ENCODE measurements at regions not wholly inside any gene's neighbourhood (a gene's known extent, or its start where the extent isn't known, plus 50 kb on each side); places are given as distances from the start of the nearest gene placed in this dataset.

- H3K27me3 ChIP-seq (ENCODE audit: control insufficient read depth, insufficient read depth, low read length): peaks cover 23% of the 10 kb centered on the region
- H3K4me3 ChIP-seq (ENCODE audit: low read length): no peak overlapping the region
- peaks cover 60% of the 10 kb centered on the region for H3K4me1 ChIP-seq (ENCODE audit: control insufficient read depth, insufficient read depth, low read length)
- WGBS (ENCODE audit: insufficient coverage): 53% methylated on average over 12 of the region's 15 CpGs
- no peak for DNase-seq
- peak overlapping the region; percentile 47 for H3K27ac ChIP-seq (ENCODE audit: low read length)
- H3K9me3 ChIP-seq (replicated peaks; ENCODE audit: control insufficient read depth, low read depth, low read length): no peaks in the 10 kb centered on the region
- peaks cover 25% of the 10 kb centered on the region for H3K36me3 ChIP-seq (ENCODE audit: control insufficient read depth, insufficient read depth, low read length)
Observed at GRCh38 chr14:101075801-101076413, 172.4 kb upstream of the RTL1 start.

GRCh38 chr14:101076451-101077198, 173.1 kb upstream of the RTL1 start:
- no peak overlapping the region for H3K4me3 ChIP-seq (ENCODE audit: low read length)
- peaks cover 54% of the 10 kb centered on the region for H3K4me1 ChIP-seq (ENCODE audit: control insufficient read depth, insufficient read depth, low read length)
- H3K9me3 ChIP-seq (replicated peaks; ENCODE audit: control insufficient read depth, low read depth, low read length): peaks cover 3% of the 10 kb centered on the region
- no peak for DNase-seq
- peak overlapping the region; percentile 47 for H3K27ac ChIP-seq (ENCODE audit: low read length)
- H3K27me3 ChIP-seq (ENCODE audit: control insufficient read depth, insufficient read depth, low read length): peaks cover 23% of the 10 kb centered on the region
- peaks cover 18% of the 10 kb centered on the region for H3K36me3 ChIP-seq (ENCODE audit: control insufficient read depth, insufficient read depth, low read length)
- 58% methylated on average over 21 of the region's 29 CpGs for WGBS (ENCODE audit: insufficient coverage)

GRCh38 chr14:101077481-101078074, 174.1 kb upstream of the RTL1 start:
- Histone ChIP-seq H3K36me3 (ENCODE audit: control insufficient read depth, insufficient read depth, low read length) (peaks cover 10% of the 10 kb centered on the region), H3K4me1 (ENCODE audit: control insufficient read depth, insufficient read depth, low read length) (peaks cover 54% of the 10 kb centered on the region), H3K4me3 (ENCODE audit: low read length) (peak overlapping the region; percentile 32), H3K27ac (ENCODE audit: low read length) (peak overlapping the region; percentile 35), H3K9me3 (replicated peaks; ENCODE audit: control insufficient read depth, low read depth, low read length) (peaks cover 3% of the 10 kb centered on the region), H3K27me3 (ENCODE audit: control insufficient read depth, insufficient read depth, low read length) (peaks cover 20% of the 10 kb centered on the region)
- peak; percentile 66 for DNase-seq
- WGBS (ENCODE audit: insufficient coverage): 2% methylated on average over 22 of the region's 38 CpGs

- Histone ChIP-seq H3K27ac (ENCODE audit: low read length) (no peak overlapping the region), H3K36me3 (ENCODE audit: control insufficient read depth, insufficient read depth, low read length) (peaks cover 2% of the 10 kb centered on the region), H3K4me3 (ENCODE audit: low read length) (no peak overlapping the region), H3K9me3 (replicated peaks; ENCODE audit: control insufficient read depth, low read depth, low read length) (peaks cover 3% of the 10 kb centered on the region), H3K4me1 (ENCODE audit: control insufficient read depth, insufficient read depth, low read length) (peaks cover 50% of the 10 kb centered on the region), H3K27me3 (ENCODE audit: control insufficient read depth, insufficient read depth, low read length) (peaks cover 20% of the 10 kb centered on the region)
- 80% methylated on average over 6 of the region's 8 CpGs for whole genome bisulfite sequencing (ENCODE audit: insufficient coverage)
- no peak for DNase-seq
Observed at GRCh38 chr14:101078170-101078891, 174.8 kb upstream of the RTL1 start.

GRCh38 chr14:101078892-101079221, 175.3 kb upstream of the RTL1 start:
- Histone ChIP-seq H3K4me3 (ENCODE audit: low read length) (no peak overlapping the region), H3K9me3 (replicated peaks; ENCODE audit: control insufficient read depth, low read depth, low read length) (peaks cover 3% of the 10 kb centered on the region), H3K4me1 (ENCODE audit: control insufficient read depth, insufficient read depth, low read length) (peaks cover 45% of the 10 kb centered on the region), H3K36me3 (ENCODE audit: control insufficient read depth, insufficient read depth, low read length) (no peaks in the 10 kb centered on the region), H3K27ac (ENCODE audit: low read length) (no peak overlapping the region), H3K27me3 (ENCODE audit: control insufficient read depth, insufficient read depth, low read length) (peaks cover 20% of the 10 kb centered on the region)
- WGBS (ENCODE audit: insufficient coverage): 89% methylated on average over 3 of the region's 9 CpGs
- no peak for DNase-seq

GRCh38 chr14:101080922-101081593, 177.5 kb upstream of the RTL1 start:
- no peak overlapping the region for H3K27ac ChIP-seq (ENCODE audit: low read length)
- no CpG with 5 or more reads among the region's 2 CpGs for WGBS (ENCODE audit: insufficient coverage)
- no peak for DNase-seq
- peaks cover 34% of the 10 kb centered on the region for H3K4me1 ChIP-seq (ENCODE audit: control insufficient read depth, insufficient read depth, low read length)
- no peaks in the 10 kb centered on the region for H3K36me3 ChIP-seq (ENCODE audit: control insufficient read depth, insufficient read depth, low read length)
- H3K27me3 ChIP-seq (ENCODE audit: control insufficient read depth, insufficient read depth, low read length): peaks cover 20% of the 10 kb centered on the region
- peaks cover 3% of the 10 kb centered on the region for H3K9me3 ChIP-seq (replicated peaks; ENCODE audit: control insufficient read depth, low read depth, low read length)
- no peak overlapping the region for H3K4me3 ChIP-seq (ENCODE audit: low read length)

DNA sequence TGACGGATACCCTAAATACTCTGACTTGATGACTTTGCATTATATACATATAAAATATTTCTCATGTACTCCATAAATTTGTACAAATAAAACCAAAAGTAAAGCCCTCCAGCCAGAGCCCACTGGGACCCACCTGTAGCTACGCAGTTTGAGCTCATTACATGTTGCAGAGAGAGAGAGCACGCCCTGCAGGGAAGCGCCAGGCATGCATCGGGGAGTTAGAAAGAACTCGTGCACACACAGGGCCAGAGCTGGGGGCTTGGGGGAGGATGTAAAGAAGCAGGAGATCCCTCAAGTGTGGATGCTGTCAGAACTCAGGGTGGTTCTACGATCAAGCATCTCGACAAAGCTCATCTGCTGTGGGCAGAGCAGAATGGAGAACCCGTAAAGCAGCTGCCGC, 178.5 kb upstream of the RTL1 start:
- Histone ChIP-seq H3K4me3 (ENCODE audit: low read length) (no peak overlapping the region), H3K9me3 (replicated peaks; ENCODE audit: control insufficient read depth, low read depth, low read length) (peaks cover 3% of the 10 kb centered on the region), H3K27me3 (ENCODE audit: control insufficient read depth, insufficient read depth, low read length) (peaks cover 15% of the 10 kb centered on the region), H3K27ac (ENCODE audit: low read length) (no peak overlapping the region), H3K36me3 (ENCODE audit: control insufficient read depth, insufficient read depth, low read length) (no peaks in the 10 kb centered on the region), H3K4me1 (ENCODE audit: control insufficient read depth, insufficient read depth, low read length) (peaks cover 24% of the 10 kb centered on the region)
- 77% methylated on average over 9 of the region's 10 CpGs for WGBS (ENCODE audit: insufficient coverage)
- DNase-seq: no peak

GRCh38 chr14:101082436-101083384, 179.2 kb upstream of the RTL1 start:
- H3K9me3 ChIP-seq (replicated peaks; ENCODE audit: control insufficient read depth, low read depth, low read length): peaks cover 3% of the 10 kb centered on the region
- H3K4me3 ChIP-seq (ENCODE audit: low read length): no peak overlapping the region
- no peak overlapping the region for H3K27ac ChIP-seq (ENCODE audit: low read length)
- DNase-seq: no peak
- WGBS (ENCODE audit: insufficient coverage): 79% methylated on average over 7 of the region's 10 CpGs
- H3K4me1 ChIP-seq (ENCODE audit: control insufficient read depth, insufficient read depth, low read length): peaks cover 17% of the 10 kb centered on the region
- no peaks in the 10 kb centered on the region for H3K36me3 ChIP-seq (ENCODE audit: control insufficient read depth, insufficient read depth, low read length)
- H3K27me3 ChIP-seq (ENCODE audit: control insufficient read depth, insufficient read depth, low read length): peaks cover 10% of the 10 kb centered on the region

All from muscle of leg (tissue), 3 donors.